GM19438 (cell line): ENCODE measurements at regions not wholly inside any gene's neighbourhood (a gene's known extent, or its start where the extent isn't known, plus 50 kb on each side); places are given as distances from the start of the nearest gene placed in this dataset.
"Not testable (repeated sequence)": the region's sequence is repeated elsewhere in the genome, so short reads cannot be mapped to it uniquely, and the experiment has no call there.

Experiments
- ATAC-seq: cut with Tn5 transposase; IDR thresholded peaks from one replicate; pipeline ENCODE4 v1.9.1; 2021; ENCODE audit warnings: low read depth; ENCODE audit not compliant: unreplicated experiment

GRCh38 chrX:40260146-40260747, 162.5 kb upstream of the BCOR start:
- no peak for ATAC-seq

GRCh38 chrX:40258909-40259308, 161.2 kb upstream of the BCOR start:
- ATAC-seq: no peak

GRCh38 chrX:40253771-40254170, 156.0 kb upstream of the BCOR start:
- no peak for ATAC-seq

GRCh38 chrX:40249582-40249981, 151.8 kb upstream of the BCOR start:
- no peak for ATAC-seq

GRCh38 chrX:40248822-40249221, 151.1 kb upstream of the BCOR start:
- ATAC-seq: no peak

- no peak for ATAC-seq
Measured at GRCh38 chrX:40247848-40248622, 150.3 kb upstream of the BCOR start.

GRCh38 chrX:40247382-40247781, 149.6 kb upstream of the BCOR start:
- ATAC-seq: no peak

- ATAC-seq: no peak
Measured at GRCh38 chrX:40245488-40246071, 147.8 kb upstream of the BCOR start.

- ATAC-seq: no peak
Measured at GRCh38 chrX:40244980-40245379, 147.2 kb upstream of the BCOR start.

- ATAC-seq: no peak
Measured at GRCh38 chrX:40243755-40244515, 146.2 kb upstream of the BCOR start.

GRCh38 chrX:40240844-40241243, 143.1 kb upstream of the BCOR start:
- ATAC-seq: no peak

GRCh38 chrX:40237731-40238178, 140.0 kb upstream of the BCOR start:
- no peak for ATAC-seq

- ATAC-seq: no peak
Measured at GRCh38 chrX:40230646-40231045, 132.9 kb upstream of the BCOR start.

- no peak for ATAC-seq
Measured at GRCh38 chrX:40227125-40227524, 129.4 kb upstream of the BCOR start.

- no peak for ATAC-seq
Measured at GRCh38 chrX:40224658-40225057, 126.9 kb upstream of the BCOR start.

- ATAC-seq: not testable (repeated sequence)
Measured at GRCh38 chrX:40222612-40223011, 124.9 kb upstream of the BCOR start.

GRCh38 chrX:40213092-40213491, 115.3 kb upstream of the BCOR start:
- no peak for ATAC-seq

GRCh38 chrX:40209951-40210617, 112.3 kb upstream of the BCOR start:
- ATAC-seq: no peak

GRCh38 chrX:40207626-40208025, 109.9 kb upstream of the BCOR start:
- ATAC-seq: no peak

GRCh38 chrX:40205471-40205870, 107.7 kb upstream of the BCOR start:
- ATAC-seq: no peak

- ATAC-seq: no peak
Measured at GRCh38 chrX:40202456-40202855, 104.7 kb upstream of the BCOR start.
